GM18858 (cell line): ENCODE measurements at regions not wholly inside any gene's neighbourhood (a gene's known extent, or its start where the extent isn't known, plus 50 kb on each side); places are given as distances from the start of the nearest gene placed in this dataset.
"Not testable (repeated sequence)": the region's sequence is repeated elsewhere in the genome, so short reads cannot be mapped to it uniquely, and the experiment has no call there.

ENCODE experiments used
- ATAC-seq: cut with Tn5 transposase; IDR thresholded peaks from one replicate; pipeline ENCODE4 v1.9.1; 2021; ENCODE audit not compliant: unreplicated experiment

DNA sequence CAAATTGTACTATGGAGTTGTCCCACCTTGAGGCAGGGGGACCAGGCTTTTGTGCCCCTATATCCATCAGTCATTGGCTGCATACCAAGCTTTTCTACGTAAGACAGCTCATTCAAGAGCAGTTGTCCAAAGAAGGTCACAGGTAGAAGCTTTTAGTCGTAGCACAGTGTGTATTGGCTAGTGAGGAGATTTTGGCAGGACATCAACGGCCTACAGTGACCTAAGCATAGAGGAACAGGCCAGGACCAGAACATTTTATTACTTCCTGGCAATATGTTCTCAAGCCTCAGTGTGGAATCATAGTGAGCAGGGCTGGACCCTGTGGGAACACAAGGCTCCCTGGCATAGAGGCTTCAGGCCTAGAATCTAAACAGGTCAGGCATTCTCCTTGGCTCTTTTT, 105.4 kb upstream of the ANKRD28 start:
- no peak for ATAC-seq

DNA sequence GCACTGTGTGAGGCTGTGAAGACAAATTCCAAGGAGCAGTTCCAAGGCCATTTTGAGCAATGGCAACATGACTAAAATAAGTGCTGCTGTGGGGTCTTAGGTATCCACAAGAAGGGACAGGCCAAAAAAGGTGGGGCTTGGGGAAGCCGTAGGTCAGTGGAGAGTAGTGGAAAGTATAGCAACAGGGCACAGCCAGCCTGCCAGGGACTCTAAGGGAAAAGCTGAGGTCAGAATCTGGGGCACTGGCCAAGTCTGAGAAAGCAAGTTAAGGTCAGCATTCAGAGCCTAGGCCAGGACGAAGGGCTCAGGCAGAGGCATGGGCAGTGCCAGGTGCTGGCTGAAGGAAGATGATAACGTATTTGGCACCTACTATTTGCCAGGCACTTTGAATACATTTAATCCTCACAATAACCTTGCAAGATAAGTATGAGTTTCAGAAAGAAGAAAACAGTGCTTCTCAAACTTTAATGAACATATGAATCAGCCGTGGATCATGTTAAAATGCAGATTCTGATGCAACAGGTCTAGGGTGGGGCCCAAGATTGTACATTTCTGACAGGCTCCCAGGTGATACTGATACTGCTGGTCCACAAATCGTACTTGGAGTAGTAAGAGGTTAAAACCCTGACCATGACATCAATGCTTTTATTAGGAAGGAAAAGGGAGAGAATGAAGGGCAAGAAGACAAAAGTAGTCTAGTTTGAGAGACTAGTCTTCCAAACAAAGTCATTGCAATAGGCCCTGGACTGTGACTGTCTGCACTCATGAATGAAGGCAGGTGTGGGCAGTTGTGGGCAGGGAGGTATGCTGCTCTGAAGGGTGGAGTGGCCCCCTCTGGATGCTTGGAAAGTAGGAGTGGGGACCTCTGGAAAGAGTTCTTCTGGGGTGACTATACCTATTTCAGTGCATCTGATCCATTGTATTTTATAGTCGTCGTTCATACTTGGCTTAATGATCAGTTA, 106.3 kb upstream of the ANKRD28 start:
- no peak for ATAC-seq

DNA sequence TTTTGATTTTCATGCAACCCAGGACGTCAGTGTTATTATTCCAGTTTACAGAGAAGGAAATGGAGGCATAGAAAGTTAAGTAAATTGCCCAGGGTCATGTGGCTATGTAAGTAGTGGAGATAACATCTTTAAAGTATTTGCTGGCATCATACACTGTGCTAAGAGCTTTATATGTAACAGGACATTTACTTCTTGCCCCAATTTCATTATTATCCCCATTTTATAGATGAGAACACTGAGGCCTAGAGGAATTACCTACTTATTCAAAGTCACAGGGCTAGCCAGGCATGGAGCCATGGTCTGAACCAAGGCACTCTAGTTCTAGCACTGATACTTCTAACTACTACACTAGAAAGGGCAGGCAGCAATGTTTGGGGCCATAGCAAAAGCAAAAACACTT, 107.3 kb upstream of the ANKRD28 start:
- no peak for ATAC-seq

DNA sequence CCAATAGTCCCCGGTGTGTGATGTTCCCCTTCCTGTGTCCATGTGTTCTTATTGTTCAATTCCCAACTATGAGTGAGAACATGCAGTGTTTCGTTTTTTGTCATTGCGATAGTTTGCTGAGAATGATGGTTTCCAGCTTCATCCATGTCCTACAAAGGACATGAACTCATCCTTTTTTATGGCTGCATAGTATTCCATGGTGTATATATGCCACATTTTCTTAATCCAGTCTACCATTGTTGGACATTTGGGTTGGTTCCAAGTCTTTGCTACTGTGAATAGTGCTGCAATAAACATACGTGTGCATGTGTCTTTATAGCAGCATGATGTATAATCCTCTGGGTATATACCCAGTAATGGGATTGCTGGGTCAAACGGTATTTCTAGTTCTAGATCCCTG, 109.6 kb upstream of the ANKRD28 start:
- ATAC-seq, result not testable (repeated sequence)

DNA sequence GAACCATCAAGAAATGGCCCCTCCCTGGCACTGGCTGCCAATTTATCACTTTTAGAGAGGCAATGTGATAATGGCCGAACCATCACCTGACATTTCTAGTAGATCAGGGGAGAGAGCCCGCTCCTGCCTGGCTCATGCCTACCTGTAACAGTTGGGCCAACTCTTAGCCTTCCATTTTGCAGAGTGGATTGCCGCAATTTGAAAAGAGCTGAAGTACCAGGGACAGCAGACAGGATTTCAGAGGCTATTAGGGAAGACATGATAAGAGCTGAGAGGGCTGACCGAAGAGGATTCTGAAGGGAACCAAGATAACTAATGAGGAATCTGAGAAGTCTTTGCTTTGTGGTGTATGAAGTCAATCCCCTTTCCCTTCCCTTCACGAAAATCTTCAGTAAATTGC, 121.2 kb upstream of the ANKRD28 start:
- no peak for ATAC-seq

DNA sequence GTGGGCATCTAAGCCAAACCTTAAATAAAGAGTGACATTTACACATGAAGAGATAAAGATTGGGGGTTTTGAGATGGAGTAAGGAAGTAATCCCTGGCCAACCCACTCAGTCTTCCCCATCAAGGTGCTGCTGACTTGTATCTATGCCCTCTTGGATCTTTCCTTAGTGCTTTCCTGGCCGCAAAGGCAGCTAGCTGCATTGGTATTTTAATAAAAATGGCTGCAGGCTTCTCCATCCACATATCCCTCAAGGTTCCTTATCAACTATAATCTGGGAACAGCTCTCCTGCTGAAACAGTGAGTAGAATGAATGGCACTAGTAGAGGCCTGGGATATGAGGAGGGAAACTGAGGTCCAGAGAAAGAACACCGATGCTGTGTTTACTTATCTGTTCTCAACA, 122.2 kb upstream of the ANKRD28 start:
- ATAC-seq, result no peak

DNA sequence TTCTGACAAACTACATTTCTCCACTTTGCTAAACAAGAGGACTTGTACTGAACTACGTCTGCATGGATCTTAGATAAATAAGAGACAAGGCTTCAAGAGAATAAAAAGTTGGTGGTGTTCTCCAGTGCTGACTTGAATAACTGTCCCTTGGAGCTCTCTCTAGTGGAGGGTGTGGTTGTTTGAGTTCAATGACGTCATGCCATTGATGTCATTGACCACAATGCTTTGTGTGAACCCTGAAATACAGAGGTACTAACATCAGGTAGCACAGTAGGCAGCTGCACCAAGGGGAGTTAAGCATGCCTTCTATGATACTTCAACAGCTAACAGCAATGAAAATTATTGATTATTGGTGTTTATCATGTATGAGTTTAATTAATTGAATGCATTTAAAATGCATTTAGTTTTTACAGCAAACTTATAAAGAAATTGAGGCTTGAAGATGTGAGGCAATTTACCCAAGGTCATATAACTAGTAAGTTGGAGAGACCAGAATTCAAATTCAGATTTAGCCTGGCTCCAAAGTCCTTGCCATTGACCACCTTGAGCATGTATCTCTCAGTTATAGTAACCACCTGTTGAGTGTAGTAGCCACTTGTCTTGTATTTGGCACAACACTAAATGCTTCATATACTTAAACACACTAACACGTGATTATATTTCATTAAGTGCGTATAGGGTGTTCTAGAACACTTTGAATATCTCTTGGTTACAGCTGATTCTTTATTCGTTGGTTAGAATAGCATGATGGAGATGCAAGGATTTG, 126.0 kb upstream of the ANKRD28 start:
- ATAC-seq, result no peak

DNA sequence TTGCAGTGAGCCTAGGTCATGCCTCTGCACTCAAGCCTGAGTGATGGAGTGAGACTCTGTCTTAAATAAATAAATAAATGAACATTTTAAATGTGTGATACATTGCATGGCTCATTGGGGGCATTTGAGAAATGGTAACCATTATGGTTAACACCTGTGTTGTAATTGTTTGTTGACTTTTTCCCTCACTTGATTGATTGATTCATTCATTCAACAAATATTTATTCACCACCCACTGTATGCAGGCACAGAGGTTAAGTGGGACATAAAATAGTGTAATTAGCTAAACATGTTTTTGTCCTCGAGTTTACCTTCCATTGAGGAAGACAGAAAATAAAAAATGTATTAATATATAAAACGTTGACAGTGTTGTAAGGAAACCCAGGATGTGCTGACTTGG, 127.1 kb upstream of the ANKRD28 start:
- no peak for ATAC-seq

DNA sequence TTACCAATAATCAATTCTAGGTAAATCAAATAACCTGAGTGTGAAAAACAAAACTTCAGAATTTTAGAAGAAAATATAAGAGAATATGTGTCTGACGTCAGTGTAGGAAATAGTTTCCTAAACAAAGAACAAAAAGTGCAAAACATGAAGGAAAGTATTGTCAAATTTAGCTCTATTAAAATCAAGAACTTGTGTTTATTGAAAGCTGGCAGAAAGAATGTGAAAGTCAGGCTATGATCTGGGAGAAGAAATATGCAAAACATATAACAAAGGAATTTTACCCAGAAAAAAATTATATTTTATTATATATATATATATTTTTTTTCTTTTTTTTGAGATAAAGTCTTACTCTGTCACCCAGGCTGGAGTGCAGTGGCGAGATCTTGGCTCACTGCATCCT, 129.1 kb upstream of the ANKRD28 start:
- no peak for ATAC-seq

DNA sequence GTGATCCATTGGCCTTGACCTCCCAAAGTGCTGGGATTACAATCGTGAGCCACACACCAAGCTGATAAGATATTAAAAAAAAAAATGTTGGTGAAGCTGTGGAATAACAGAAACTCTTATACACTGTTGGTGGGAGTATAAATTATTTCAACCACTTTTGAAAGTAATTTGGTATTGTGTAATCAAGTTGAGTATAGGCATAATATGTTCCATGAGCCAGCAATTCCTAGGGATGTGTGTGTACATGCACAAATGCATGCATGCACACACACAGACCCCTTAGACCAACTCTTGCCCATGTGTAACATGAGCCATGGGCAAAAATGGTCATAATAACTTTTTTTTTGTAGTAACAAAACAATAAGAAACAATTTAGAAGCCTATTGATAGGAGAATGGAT, 130.2 kb upstream of the ANKRD28 start:
- ATAC-seq, result no peak

DNA sequence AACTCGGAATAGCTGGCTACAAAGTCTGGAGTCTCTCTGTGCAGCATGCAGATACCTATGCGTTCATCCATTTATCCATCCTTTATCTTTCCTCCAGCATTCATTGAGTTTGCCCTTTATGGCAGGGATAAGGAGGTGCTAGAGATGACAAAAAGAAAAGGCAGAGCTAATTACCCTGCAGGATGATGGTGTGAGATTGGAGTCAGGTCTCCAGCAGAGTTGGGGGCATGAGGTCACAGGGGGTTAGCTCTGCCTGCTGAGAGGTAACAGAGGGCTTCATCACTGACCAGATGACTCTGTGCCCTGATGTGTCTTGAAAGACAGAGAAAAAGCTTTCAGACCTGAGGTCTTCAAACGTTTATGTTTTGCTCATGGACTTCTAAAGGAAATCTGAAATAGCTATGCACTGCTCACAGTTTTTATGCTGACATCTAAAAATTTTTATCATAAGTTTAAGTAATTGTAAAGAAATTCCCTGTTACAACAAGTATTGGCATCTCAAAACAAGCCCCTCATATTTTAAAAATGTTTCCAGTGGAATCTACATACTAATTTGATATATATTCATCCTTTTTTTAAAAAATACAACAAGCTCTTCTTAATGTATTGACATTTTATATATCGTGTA, 132.3 kb upstream of the ANKRD28 start:
- ATAC-seq, result no peak

DNA sequence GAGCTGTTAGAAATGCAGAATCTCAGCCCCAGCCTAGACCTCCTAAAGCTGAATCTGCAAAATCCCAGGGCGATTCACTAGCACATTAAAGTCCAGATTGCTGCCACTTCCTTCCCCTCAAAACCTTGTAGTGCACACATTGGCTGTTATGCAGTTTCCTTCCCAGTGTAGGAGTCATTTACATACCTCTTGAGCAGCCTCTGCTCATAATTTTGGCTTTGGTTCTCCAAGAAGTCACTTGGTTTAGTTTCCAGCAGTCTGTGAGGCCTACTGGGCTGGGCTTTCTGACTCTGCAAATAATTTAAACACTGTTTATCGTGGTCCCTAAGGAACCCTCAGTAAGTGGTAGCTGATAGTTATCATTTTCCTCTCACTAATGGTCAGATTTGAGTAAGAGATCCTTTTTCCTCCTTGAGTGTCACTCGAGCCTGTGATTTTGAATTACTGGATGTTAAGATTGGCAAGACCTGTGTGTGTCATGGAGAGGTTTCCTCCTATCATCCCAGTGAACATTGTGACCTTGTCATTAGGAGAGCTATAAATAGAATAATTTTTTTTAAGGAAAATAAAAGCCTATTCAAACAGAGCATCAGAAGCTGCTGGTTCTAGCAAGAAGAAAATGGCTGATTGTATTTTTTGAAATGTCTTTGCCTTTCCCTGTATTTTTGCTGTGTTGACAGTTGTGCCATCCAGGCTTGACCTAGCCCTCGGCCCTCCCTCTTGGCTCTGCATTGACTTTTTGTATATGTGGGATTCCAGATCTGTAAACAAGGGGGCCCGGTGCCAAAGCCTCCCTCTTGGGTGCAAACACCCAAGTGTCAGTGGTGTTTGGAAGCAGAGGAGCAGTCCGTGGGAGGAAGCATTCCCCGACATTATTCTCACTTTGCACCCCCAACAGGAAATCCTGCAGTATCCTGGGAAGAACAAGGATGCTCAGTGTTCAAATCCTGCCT, 134.8 kb upstream of the ANKRD28 start:
- no peak for ATAC-seq

DNA sequence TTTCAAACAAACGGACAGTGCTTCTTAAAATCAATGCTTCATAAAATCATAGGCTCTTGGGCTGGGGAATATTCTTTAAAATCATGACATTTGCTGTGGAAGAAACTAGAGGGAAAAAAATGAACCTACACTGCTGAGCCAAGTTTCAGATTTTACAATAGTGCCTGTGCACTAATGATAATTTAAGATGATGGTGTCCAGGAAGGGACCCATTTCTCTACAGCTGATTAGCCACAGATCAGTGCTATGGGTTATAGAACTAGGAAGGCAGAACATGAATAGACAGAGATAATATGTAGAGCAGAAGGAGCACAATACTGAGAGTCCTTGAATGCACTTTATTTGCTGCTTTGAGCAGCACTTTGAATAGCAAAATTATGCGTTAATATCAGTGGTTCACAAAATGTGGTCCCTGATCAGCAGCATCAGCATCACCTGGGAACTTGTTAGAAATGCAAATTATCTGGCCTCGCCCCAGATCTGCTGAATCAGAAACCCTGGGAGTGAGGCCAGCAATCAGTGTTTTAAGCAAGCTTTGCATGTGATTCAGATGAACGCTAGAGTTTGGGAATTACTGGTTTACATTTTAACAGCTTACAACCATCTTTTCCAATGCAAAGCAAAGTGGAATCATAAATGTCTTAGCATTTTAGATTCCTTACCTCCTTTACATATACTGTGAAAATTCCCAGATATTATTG, 135.8 kb upstream of the ANKRD28 start:
- no peak for ATAC-seq

DNA sequence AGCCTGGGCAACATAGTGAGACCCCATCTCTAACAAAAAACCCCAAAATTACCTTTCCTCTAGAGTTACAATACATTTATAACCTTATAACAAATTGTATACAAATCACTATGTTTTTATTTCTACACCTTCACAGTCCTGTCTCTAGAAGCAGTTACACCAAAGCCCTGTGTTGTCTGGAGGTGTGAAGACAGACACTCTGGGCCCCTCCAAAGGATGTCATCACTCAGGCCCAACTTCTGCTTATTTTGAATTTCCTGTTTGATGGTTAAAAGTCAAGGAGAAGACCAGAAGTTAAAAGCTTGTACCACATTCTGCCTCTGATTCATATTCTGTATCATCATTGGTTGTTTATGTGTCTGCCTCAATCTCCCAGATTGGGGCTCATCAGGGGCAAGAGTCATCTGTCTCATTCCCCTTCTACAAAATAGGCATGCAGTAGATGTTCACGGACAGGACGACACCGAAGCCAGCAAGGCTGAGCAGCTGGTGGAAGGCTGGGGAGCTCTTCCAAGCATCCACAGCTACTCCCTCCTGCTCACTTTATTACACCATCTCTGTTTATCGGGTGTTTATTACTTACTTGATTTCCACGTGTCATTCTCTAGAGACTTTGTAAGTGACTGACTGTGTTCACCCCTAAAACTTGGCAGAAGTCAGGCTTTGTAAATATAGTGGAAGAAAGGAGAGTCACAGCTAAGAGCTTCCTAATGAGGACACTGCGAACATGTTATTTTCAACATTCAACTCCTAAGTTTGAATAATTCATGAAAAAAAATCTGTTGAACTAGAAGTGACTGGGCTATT, 136.8 kb upstream of the ANKRD28 start:
- no peak for ATAC-seq

DNA sequence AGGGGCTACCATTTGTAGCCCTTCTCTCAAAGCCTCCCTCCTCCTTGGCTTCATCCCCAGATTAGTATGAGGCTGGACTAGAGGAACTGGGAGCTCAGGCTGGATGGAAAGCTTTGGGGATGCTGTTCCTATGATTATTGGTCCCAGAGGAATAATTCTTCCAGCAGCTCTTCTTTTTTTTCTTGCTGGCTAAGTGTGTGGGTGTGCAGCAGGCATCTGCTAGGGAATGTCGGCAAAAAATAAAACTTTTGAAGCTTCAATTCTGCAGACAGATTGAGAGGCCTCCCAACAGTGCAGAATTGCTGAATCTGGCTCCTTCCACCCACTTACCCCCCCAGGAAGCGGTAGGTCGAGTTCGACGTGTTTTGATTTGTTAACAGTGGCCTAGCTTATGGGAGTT, 138.5 kb upstream of the ANKRD28 start:
- no peak for ATAC-seq

DNA sequence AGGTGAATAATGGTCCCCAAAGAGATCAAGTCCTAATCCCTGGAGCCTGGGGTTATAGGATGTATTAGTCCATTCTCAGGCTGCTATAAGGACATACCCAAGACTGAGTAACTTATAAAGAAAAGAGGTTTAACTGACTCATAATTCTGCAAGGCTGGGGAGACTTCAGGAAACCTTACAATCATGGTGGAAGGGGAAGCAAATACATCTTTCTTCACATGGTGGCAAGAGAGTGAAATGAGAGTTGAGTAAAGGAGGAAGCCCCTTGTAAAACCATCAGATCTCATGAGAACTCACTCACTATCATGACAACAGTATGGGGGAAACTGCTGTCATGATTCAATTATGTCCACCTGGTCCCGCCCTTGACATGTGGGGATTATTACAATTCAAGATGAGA, 142.9 kb upstream of the ANKRD28 start:
- no peak for ATAC-seq

DNA sequence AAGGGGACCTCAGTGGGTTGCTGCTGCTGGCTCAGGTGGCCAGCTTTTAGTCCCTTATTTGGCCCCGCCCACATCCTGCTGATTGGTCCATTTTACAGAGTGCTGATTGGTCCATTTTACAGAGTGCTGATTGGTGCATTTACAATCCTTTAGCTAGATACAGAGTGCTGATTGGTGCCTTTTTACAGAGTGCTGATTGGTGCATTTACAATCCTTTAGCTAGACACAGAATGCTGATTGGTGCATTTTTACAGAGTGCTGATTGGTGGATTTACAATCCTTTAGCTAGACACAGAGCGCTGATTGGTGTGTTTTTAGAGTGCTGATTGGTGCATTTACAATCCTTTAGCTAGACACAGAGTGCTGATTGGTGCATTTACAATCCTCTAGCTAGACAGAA, 143.7 kb upstream of the ANKRD28 start:
- ATAC-seq, result not testable (repeated sequence)

DNA sequence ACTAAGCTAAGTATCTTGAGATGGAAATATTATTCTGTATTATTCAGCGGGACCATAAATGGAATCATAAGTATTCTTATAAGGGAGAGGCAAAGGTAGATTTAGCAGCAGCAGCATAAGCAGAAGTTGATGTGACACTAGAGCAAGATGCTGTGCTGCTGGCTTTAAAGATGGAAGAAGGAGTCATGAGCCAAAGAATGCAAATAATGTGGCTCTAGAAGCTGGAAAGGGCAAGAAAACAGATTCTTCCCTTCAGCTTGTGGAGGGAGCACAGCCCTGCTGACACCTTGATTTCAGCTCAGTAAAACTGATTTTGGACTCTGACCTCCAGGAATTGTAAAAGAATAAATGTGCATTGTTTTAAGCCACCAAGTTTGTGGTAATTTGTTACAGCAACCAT, 144.2 kb upstream of the ANKRD28 start:
- ATAC-seq, result no peak

DNA sequence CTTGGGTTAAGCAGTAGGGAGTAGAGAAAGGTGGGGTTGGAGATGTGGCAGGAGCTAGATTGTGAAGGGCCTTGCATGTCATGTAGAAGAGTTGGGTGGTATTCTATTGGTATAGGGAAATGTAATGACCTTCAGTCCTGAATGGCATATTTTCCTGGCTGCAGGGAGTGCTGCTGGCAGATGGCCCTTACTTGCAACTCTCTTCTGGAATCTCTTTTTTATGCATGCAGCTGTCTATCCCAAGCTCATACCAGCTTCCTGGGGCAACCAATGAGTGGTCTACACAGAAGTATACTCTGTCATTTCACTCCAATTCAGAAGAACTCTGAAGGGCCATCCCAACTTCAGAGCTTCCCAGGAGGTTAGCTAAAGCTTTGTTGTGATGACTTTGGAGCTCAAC, 144.7 kb upstream of the ANKRD28 start:
- no peak for ATAC-seq
